NCI-H460 (cell line): ENCODE measurements at regions not wholly inside any gene's neighbourhood (a gene's known extent, or its start where the extent isn't known, plus 50 kb on each side); places are given as distances from the start of the nearest gene placed in this dataset.
"Not testable (repeated sequence)": the region's sequence is repeated elsewhere in the genome, so short reads cannot be mapped to it uniquely, and the experiment has no call there.

Experiments used
- DNase-seq: peaks from one replicate; pipeline ENCODE4 v3.0.0-alpha.2; 2016; ENCODE audit warnings: low read depth; ENCODE audit errors: extremely low read depth

GRCh38 chr7:149683898-149684297 lies 89.5 kb downstream of the ZNF467 start:
- DNase-seq = no peak

- DNase-seq = no peak
Measured at GRCh38 chr7:149683181-149683580, 90.2 kb downstream of the ZNF467 start.

GRCh38 chr7:149682038-149682437 lies 91.3 kb downstream of the ZNF467 start:
- no peak for DNase-seq

- no peak for DNase-seq
Measured at GRCh38 chr7:149681274-149681673, 92.1 kb downstream of the ZNF467 start.

- no peak for DNase-seq
Measured at GRCh38 chr7:149680331-149681025, 92.9 kb downstream of the ZNF467 start.

GRCh38 chr7:149674728-149675385 lies 98.5 kb downstream of the ZNF467 start:
- not testable (repeated sequence) for DNase-seq

GRCh38 chr7:149673006-149673405 lies 100.4 kb downstream of the ZNF467 start:
- DNase-seq = no peak

GRCh38 chr7:149670288-149670687 lies 103.1 kb downstream of the ZNF467 start:
- DNase-seq = peak; percentile 27

GRCh38 chr7:149669121-149669818 lies 104.1 kb downstream of the ZNF467 start:
- peak; percentile 41 for DNase-seq

GRCh38 chr7:149666360-149666945 lies 106.9 kb downstream of the ZNF467 start:
- DNase-seq = no peak

- not testable (repeated sequence) for DNase-seq
Measured at GRCh38 chr7:149665618-149666017, 107.8 kb downstream of the ZNF467 start.

GRCh38 chr7:149664666-149665065 lies 108.7 kb downstream of the ZNF467 start:
- DNase-seq = no peak

- DNase-seq = no peak
Measured at GRCh38 chr7:149664176-149664575, 109.2 kb downstream of the ZNF467 start.

GRCh38 chr7:149662591-149663095 lies 110.7 kb downstream of the ZNF467 start:
- DNase-seq = peak; percentile 76

GRCh38 chr7:149655784-149656183 lies 117.6 kb downstream of the ZNF467 start:
- DNase-seq = no peak

GRCh38 chr7:149654588-149654987 lies 118.8 kb downstream of the ZNF467 start:
- DNase-seq = no peak

GRCh38 chr7:149650190-149650589 lies 123.2 kb downstream of the ZNF467 start:
- not testable (repeated sequence) for DNase-seq

- DNase-seq = no peak
Measured at GRCh38 chr7:149644754-149645153, 128.6 kb downstream of the ZNF467 start.

GRCh38 chr7:149642589-149642988 lies 130.8 kb downstream of the ZNF467 start:
- DNase-seq = no peak

- no peak for DNase-seq
Measured at GRCh38 chr7:149638566-149639320, 134.6 kb downstream of the ZNF467 start.
